ENCODE measurements at regions not wholly inside any gene's neighbourhood (a gene's known extent, or its start where the extent isn't known, plus 50 kb on each side); places are given as distances from the start of the nearest gene placed in this dataset.

DNA sequence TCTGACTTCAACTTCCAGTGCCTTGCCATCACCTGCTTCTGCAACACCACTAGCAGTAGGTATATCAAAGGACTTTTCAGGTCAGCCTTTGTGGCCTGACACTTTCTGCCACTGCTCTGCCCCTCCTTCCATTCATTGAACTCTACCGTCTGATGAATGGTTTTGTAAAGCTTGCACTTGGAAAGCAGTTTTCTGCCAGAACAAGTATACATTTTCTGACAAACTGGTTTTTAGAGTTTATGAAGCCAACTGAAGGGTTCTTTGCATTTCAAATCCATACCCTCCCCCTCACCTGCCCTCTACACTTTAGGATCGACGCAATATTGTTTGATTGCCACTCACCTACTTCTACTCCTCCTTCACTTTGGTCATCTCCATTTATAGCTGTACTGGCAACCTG, 603.1 kb downstream of the HACE1 start:
- no peak overlapping the region for H3K4me3 ChIP-seq (replicated peaks in 1 of 3; ENCODE audit: insufficient read depth in 1 of 3, low read depth in 1 of 3, low read length in 3 of 3)
- no peak for TF ChIP-seq CTCF (IDR thresholded peaks at IDR 0.05; ENCODE audit: extremely low read depth in 1 of 2, insufficient read depth in 1 of 2, low read depth in 1 of 2, low read length in 2 of 2)
- TF ChIP-seq, protein P1, sequence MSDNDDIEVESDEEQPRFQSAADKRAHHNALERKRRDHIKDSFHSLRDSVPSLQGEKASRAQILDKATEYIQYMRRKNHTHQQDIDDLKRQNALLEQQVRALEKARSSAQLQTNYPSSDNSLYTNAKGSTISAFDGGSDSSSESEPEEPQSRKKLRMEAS (IDR thresholded peaks at IDR 0.05; ENCODE audit: insufficient read depth, insufficient read length): no peak
- no peak for TF ChIP-seq EZH2 (IDR thresholded peaks at IDR 0.05; ENCODE audit: borderline replicate concordance, low read depth, low read length, severe bottlenecking)
- no peak for TF ChIP-seq MYC (IDR thresholded peaks at IDR 0.05; ENCODE audit: low read depth, low read length)
- no peak for TF ChIP-seq GATA2 (IDR thresholded peaks at IDR 0.05; ENCODE audit: insufficient read depth, insufficient read length, low read depth, low read length)
- TF ChIP-seq POLR2AphosphoS5 (IDR thresholded peaks at IDR 0.05; ENCODE audit: insufficient read depth, low read depth, low read length): no peak
- no peak for TF ChIP-seq POLR2A (IDR thresholded peaks at IDR 0.05; ENCODE audit: low read depth, low read length)
- no peak for TF ChIP-seq JUN (IDR thresholded peaks at IDR 0.05; ENCODE audit: borderline replicate concordance, insufficient read depth, insufficient read length, low read depth)
- no peaks in the 10 kb centered on the region for H3K9me3 ChIP-seq (replicated peaks; ENCODE audit: control insufficient read depth, insufficient read depth, low read length)
- dilution Hi-C loops (cut with MboI; ENCODE audit: extremely low pct_ligation_motif_present, low sequenced_read_pairs): no loop called here
- H2AFZ ChIP-seq (ENCODE audit: low read depth, low read length): no peak overlapping the region
- no peaks in the 10 kb centered on the region for H3K27me3 ChIP-seq (ENCODE audit: control insufficient read depth in 2 of 2, insufficient read depth in 2 of 2, low read length in 2 of 2)
- no peak for DNase-seq (ENCODE audit: low read depth, low spot score)
- H3K36me3 ChIP-seq (ENCODE audit: control insufficient read depth in 2 of 2, extremely low read depth in 1 of 2, insufficient read depth in 2 of 2, low read length in 2 of 2): no peaks in the 10 kb centered on the region
- no peaks in the 10 kb centered on the region for H4K20me1 ChIP-seq (replicated peaks; ENCODE audit: control insufficient read depth, extremely low read depth, insufficient read depth, low read length)
- H3K9me1 ChIP-seq (replicated peaks; ENCODE audit: control insufficient read depth, extremely low read depth, insufficient read depth, low read length): no peaks in the 10 kb centered on the region
- no TSS peak for BruUV-seq (replicated peaks)
- no peaks in the 10 kb centered on the region for H3K4me1 ChIP-seq (ENCODE audit: control insufficient read depth, extremely low read depth, insufficient read depth, low read length)
- ChIA-PET CTCF (no interaction called here), POLR2A (no interaction called here)
- H3K27ac ChIP-seq (ENCODE audit: insufficient read depth, low read depth, low read length): no peak overlapping the region
- no peak overlapping the region for H3K4me2 ChIP-seq (ENCODE audit: insufficient read depth, low read length)
- H3K9ac ChIP-seq (replicated peaks; ENCODE audit: extremely low read depth, insufficient read depth, low read length): no peak overlapping the region
- FAIRE-seq: no peak
- no peaks in the 10 kb centered on the region for H3K79me2 ChIP-seq (ENCODE audit: control insufficient read depth, insufficient read depth, low read length)
- intact Hi-C loops (cut with micrococcal nuclease): no loop called here

All from endothelial cell of umbilical vein (primary cell).